HG03196 (cell line): ENCODE measurements at regions not wholly inside any gene's neighbourhood (a gene's known extent, or its start where the extent isn't known, plus 50 kb on each side); places are given as distances from the start of the nearest gene placed in this dataset.
A peak's percentile ranks its signal among the peaks of the same experiment; 100 is the strongest.
"Not testable (repeated sequence)": the region's sequence is repeated elsewhere in the genome, so short reads cannot be mapped to it uniquely, and the experiment has no call there.

Source experiments
- ATAC-seq: cut with Tn5 transposase; IDR thresholded peaks from one replicate; pipeline ENCODE4 v1.9.1; 2021; ENCODE audit not compliant: unreplicated experiment

GRCh38 chr1:144031550-144031949 lies 59.8 kb upstream of the FAM72C start:
- ATAC-seq = not testable (repeated sequence)

- ATAC-seq = peak; percentile 79
These were observed 54.2 kb upstream of the FAM72C start for GRCh38 chr1:144026022-144026421.

DNA sequence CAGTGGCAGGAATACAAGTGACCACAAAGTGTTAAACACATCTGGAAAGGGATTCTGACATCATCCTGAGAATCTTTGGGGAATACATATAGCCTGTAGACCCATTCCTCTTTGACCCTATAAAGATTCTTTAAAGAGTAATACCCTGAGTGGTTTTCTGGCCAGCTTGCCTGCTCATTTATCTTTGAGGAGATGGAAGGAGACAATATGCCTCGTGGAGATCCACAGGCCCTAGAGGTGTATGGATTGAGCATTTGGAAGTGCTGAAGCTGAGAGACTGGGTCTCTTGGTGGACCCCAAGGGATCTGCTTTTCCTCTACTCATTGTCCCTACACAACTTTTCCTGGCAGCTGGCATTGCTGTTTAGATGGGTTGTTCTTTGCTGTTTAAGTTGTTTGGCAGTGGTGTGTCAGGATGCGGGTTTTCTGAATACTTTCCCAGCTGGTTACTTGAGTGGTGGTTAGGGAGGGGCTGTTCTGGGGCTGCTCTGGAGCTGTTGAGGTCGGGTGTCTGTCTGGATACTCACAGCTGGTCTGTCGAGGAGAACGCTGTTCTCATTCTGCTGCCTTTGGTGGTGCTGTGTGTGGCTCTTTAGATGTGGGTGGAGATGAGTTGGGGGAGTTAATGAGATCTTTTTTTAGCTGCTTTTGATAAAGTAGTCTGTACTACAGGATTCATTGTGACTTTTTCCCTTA lies 50.1 kb upstream of the FAM72C start:
- ATAC-seq = not testable (repeated sequence)
